Esophagus squamous epithelium (tissue), 4 donors: ENCODE measurements at regions not wholly inside any gene's neighbourhood (a gene's known extent, or its start where the extent isn't known, plus 50 kb on each side); places are given as distances from the start of the nearest gene placed in this dataset.

Experiments
- CTCF ChIP-seq, 6 experiments: fragments of 450-650 bp in 4 of 6; fragments of 200-600 bp in 2 of 6; sonication (generic) in 2 of 6; IDR thresholded peaks; one replicate each; pipeline ENCODE4 v1.5.1; 2016 to 2019; ENCODE audit warnings: antibody characterized with exemption in 6 of 6, mild to moderate bottlenecking in 4 of 6, moderate library complexity in 4 of 6
- POLR2A ChIP-seq, 4 donors: fragments of 450-650 bp; IDR thresholded peaks; one replicate each; pipeline ENCODE4 v1.6.1; 2017; ENCODE audit warnings: antibody characterized with exemption in 4 of 4, mild to moderate bottlenecking in 4 of 4, moderate library complexity in 3 of 4

- TF ChIP-seq CTCF (IDR thresholded peaks at IDR 0.05) (no peak), POLR2A (IDR thresholded peaks at IDR 0.05) (no peak)
These were observed 160.5 kb upstream of the ADAMTS9 start for GRCh38 chr3:64848127-64848800.
